HT1080 (cell line): ENCODE measurements at regions not wholly inside any gene's neighbourhood (a gene's known extent, or its start where the extent isn't known, plus 50 kb on each side); places are given as distances from the start of the nearest gene placed in this dataset.

Experiments used
- DNase-seq: peaks from one replicate; pipeline ENCODE4 v3.0.0-alpha.2; 2015; ENCODE audit warnings: low read depth

GRCh38 chrX:16444353-16444752 lies 205.6 kb upstream of the S100G start:
- DNase-seq: peak; percentile 80

- peak; percentile 11 for DNase-seq
Measured at GRCh38 chrX:16445166-16445752, 204.7 kb upstream of the S100G start.

- no peak for DNase-seq
Measured at GRCh38 chrX:16451334-16451733, 198.6 kb upstream of the S100G start.

GRCh38 chrX:16454926-16455325 lies 195.0 kb upstream of the S100G start:
- no peak for DNase-seq

- DNase-seq: no peak
Measured at GRCh38 chrX:16457239-16457638, 192.7 kb upstream of the S100G start.

- no peak for DNase-seq
Measured at GRCh38 chrX:16458208-16458607, 191.8 kb upstream of the S100G start.

GRCh38 chrX:16459008-16459407 lies 190.9 kb upstream of the S100G start:
- DNase-seq: no peak

GRCh38 chrX:16461968-16462367 lies 188.0 kb upstream of the S100G start:
- no peak for DNase-seq

- no peak for DNase-seq
Measured at GRCh38 chrX:16462912-16463311, 187.0 kb upstream of the S100G start.

- no peak for DNase-seq
Measured at GRCh38 chrX:16464369-16464768, 185.6 kb upstream of the S100G start.

- DNase-seq: peak; percentile 21
Measured at GRCh38 chrX:16465081-16465876, 184.7 kb upstream of the S100G start.

GRCh38 chrX:16466640-16467432 lies 183.1 kb upstream of the S100G start:
- DNase-seq: peak; percentile 47

GRCh38 chrX:16469870-16470269 lies 180.1 kb upstream of the S100G start:
- no peak for DNase-seq

GRCh38 chrX:16472345-16472744 lies 177.6 kb upstream of the S100G start:
- DNase-seq: no peak

- no peak for DNase-seq
Measured at GRCh38 chrX:16474511-16474910, 175.4 kb upstream of the S100G start.

- no peak for DNase-seq
Measured at GRCh38 chrX:16476009-16476408, 173.9 kb upstream of the S100G start.

GRCh38 chrX:16476692-16477091 lies 173.3 kb upstream of the S100G start:
- no peak for DNase-seq

GRCh38 chrX:16479206-16479869 lies 170.6 kb upstream of the S100G start:
- DNase-seq: peak; percentile 82

- no peak for DNase-seq
Measured at GRCh38 chrX:16480049-16480448, 169.9 kb upstream of the S100G start.

GRCh38 chrX:16484338-16484737 lies 165.6 kb upstream of the S100G start:
- DNase-seq: peak; percentile 95

GRCh38 chrX:16487620-16488385 lies 162.2 kb upstream of the S100G start:
- DNase-seq: no peak
